SK-N-SH treated with all-trans-retinoic acid at 6 μM for 48 hours (cell line): ENCODE measurements at regions not wholly inside any gene's neighbourhood (a gene's known extent, or its start where the extent isn't known, plus 50 kb on each side); places are given as distances from the start of the nearest gene placed in this dataset.

Experiments
- ARNTL ChIP-seq: fragments of 450-650 bp; formaldehyde crosslinking; IDR thresholded peaks from 2 replicates; pipeline ENCODE4 v1.5.0; 2020; ENCODE audit warnings: low read depth, mild to moderate bottlenecking, moderate library complexity, borderline replicate concordance
- BACH2 ChIP-seq: fragments of 250-450 bp; sonication (Bioruptor Pico); IDR thresholded peaks from 2 replicates; pipeline ENCODE4 v1.9.0; 2021; ENCODE audit warnings: mild to moderate bottlenecking, borderline replicate concordance
- CREB5 ChIP-seq: fragments of 250-450 bp; sonication (Bioruptor Pico); IDR thresholded peaks from 2 replicates; pipeline ENCODE4 v1.5.1; 2020; ENCODE audit warnings: low read depth, mild to moderate bottlenecking, moderate library complexity
- CSDC2 ChIP-seq: fragments of 250-450 bp; sonication (Bioruptor Pico); IDR thresholded peaks from 2 replicates; pipeline ENCODE4 v1.5.0; 2020; ENCODE audit warnings: mild to moderate bottlenecking, moderate library complexity
- CSRNP3 ChIP-seq: fragments of 250-450 bp; sonication (Bioruptor Pico); IDR thresholded peaks from 2 replicates; pipeline ENCODE4 v1.5.1; 2021; ENCODE audit warnings: mild to moderate bottlenecking, moderate library complexity
- ESRRG ChIP-seq: fragments of 250-450 bp; sonication (Bioruptor Pico); IDR thresholded peaks from 2 replicates; pipeline ENCODE4 v1.6.1; 2021; ENCODE audit warnings: mild to moderate bottlenecking
- PATZ1 ChIP-seq: fragments of 250-450 bp; sonication (Bioruptor Pico); IDR thresholded peaks from 2 replicates; pipeline ENCODE4 v1.8.0; 2020; ENCODE audit warnings: mild to moderate bottlenecking, moderate library complexity, borderline replicate concordance
- POU6F1 ChIP-seq: fragments of 250-450 bp; sonication (Bioruptor Pico); IDR thresholded peaks from 2 replicates; pipeline ENCODE4 v1.8.0; 2021; ENCODE audit warnings: low read depth, mild to moderate bottlenecking, moderate library complexity, borderline replicate concordance
- TCF4 ChIP-seq: fragments of 250-450 bp; sonication (Bioruptor Pico); IDR thresholded peaks from 2 replicates; pipeline ENCODE4 v1.8.0; 2021; ENCODE audit warnings: mild to moderate bottlenecking, moderate library complexity, borderline replicate concordance
- TOX ChIP-seq: fragments of 250-450 bp; sonication (Bioruptor Pico); IDR thresholded peaks from 2 replicates; pipeline ENCODE4 v1.8.0; 2021; ENCODE audit warnings: mild to moderate bottlenecking, moderate library complexity, borderline replicate concordance
- ZC3H10 ChIP-seq: fragments of 250-450 bp; sonication (Bioruptor Pico); IDR thresholded peaks from 2 replicates; pipeline ENCODE4 v1.5.1; 2021; ENCODE audit warnings: mild to moderate bottlenecking, moderate library complexity
- ZFP3 ChIP-seq: fragments of 250-450 bp; sonication (Bioruptor Pico); IDR thresholded peaks from 2 replicates; pipeline ENCODE4 v1.5.0; 2020; ENCODE audit warnings: mild to moderate bottlenecking, moderate library complexity
- ZNF565 ChIP-seq: fragments of 450-650 bp; formaldehyde crosslinking; conservative IDR thresholded peaks from 2 replicates; pipeline ENCODE4 v1.5.0; 2020; ENCODE audit warnings: low read depth, mild to moderate bottlenecking, moderate library complexity
- ZNF8 ChIP-seq: fragments of 450-650 bp; formaldehyde crosslinking; IDR thresholded peaks from 2 replicates; pipeline ENCODE4 v1.5.0; 2020; ENCODE audit warnings: mild to moderate bottlenecking, moderate library complexity

- TF ChIP-seq ARNTL (CRISPR knock-in tag) (no peak), CSRNP3 (CRISPR knock-in tag) (no peak), PATZ1 (CRISPR knock-in tag) (no peak), TCF4 (CRISPR knock-in tag) (no peak), CREB5 (CRISPR knock-in tag) (no peak), POU6F1 (no peak), CSDC2 (CRISPR knock-in tag) (no peak), ESRRG (CRISPR knock-in tag) (no peak), ZFP3 (CRISPR knock-in tag) (no peak), ZC3H10 (CRISPR knock-in tag) (no peak), BACH2 (CRISPR knock-in tag) (no peak), ZNF565 (no peak), ZNF8 (no peak), TOX (CRISPR knock-in tag) (no peak)
These were observed 462.7 kb upstream of the ATP11B start for GRCh38 chr3:182330646-182331045.
